GM23338 (cell line): ENCODE measurements at regions not wholly inside any gene's neighbourhood (a gene's known extent, or its start where the extent isn't known, plus 50 kb on each side); places are given as distances from the start of the nearest gene placed in this dataset.

Experiments used
- ATAC-seq: fragments of 200-7000 bp; cut with Tn5 transposase; 3 replicates; pipeline ENCODE4 v1.9.1; 2020
- DNase-seq: peaks from one replicate; pipeline ENCODE4 v3.0.0-alpha.2; 2015; ENCODE audit warnings: low spot score
- H2AFZ ChIP-seq: fragments of 200-600 bp; sonication (generic); 2 replicates; pipeline ENCODE4 v1.8.0; 2016; ENCODE audit warnings: antibody characterized with exemption, mild to moderate bottlenecking, moderate library complexity
- H3F3A ChIP-seq: fragments of 200-600 bp; sonication (generic); replicated peaks from 2 replicates; pipeline ENCODE4 v1.8.0; 2017; ENCODE audit warnings: antibody characterized with exemption, mixed run types, low read depth
- H3K27ac ChIP-seq: fragments of 200-600 bp; sonication (generic); 2 replicates; pipeline ENCODE4 v1.6.1; 2016; ENCODE audit warnings: low read depth
- H3K27me3 ChIP-seq: fragments of 200-600 bp; sonication (generic); 2 replicates; pipeline ENCODE4 v1.8.0; 2016; ENCODE audit warnings: mild to moderate bottlenecking, mixed run types, moderate library complexity; ENCODE audit not compliant: insufficient read depth
- H3K36me3 ChIP-seq: fragments of 200-600 bp; sonication (generic); 2 replicates; pipeline ENCODE4 v1.8.0; 2016; ENCODE audit warnings: mild to moderate bottlenecking; ENCODE audit not compliant: insufficient read depth
- H3K4me1 ChIP-seq: fragments of 200-600 bp; sonication (generic); 2 replicates; pipeline ENCODE4 v1.8.0; 2016; ENCODE audit warnings: mild to moderate bottlenecking, moderate library complexity; ENCODE audit not compliant: insufficient read depth
- H3K4me2 ChIP-seq: fragments of 200-600 bp; sonication (generic); 2 replicates; pipeline ENCODE4 v1.7.1; 2017; ENCODE audit warnings: mixed run types
- H3K4me3 ChIP-seq: fragments of 200-600 bp; sonication (generic); 2 replicates; pipeline ENCODE4 v1.6.1; 2016; ENCODE audit warnings: mixed run types
- H3K79me2 ChIP-seq: fragments of 200-600 bp; sonication (generic); replicated peaks from 2 replicates; pipeline ENCODE4 v1.8.0; 2017; ENCODE audit warnings: mild to moderate bottlenecking; ENCODE audit not compliant: insufficient read depth
- H3K9me2 ChIP-seq: fragments of 200-600 bp; sonication (generic); 2 replicates; pipeline ENCODE4 v1.8.0; 2017; ENCODE audit not compliant: insufficient read depth
- H4K20me1 ChIP-seq: fragments of 200-600 bp; sonication (generic); replicated peaks from 2 replicates; pipeline ENCODE4 v1.8.0; 2017; ENCODE audit warnings: mild to moderate bottlenecking; ENCODE audit not compliant: insufficient read depth
- H3K27ac Mint-ChIP-seq: 2 replicates; pipeline ENCODE4 v1.8.0; 2020; ENCODE audit warnings: inconsistent platforms, mild to moderate bottlenecking, moderate library complexity, mixed read lengths
- H3K27me3 Mint-ChIP-seq: 3 replicates; pipeline ENCODE4 v1.8.0; 2022; ENCODE audit warnings: low read depth, mild to moderate bottlenecking, moderate library complexity, mixed read lengths, inconsistent platforms; ENCODE audit not compliant: insufficient read depth, poor library complexity
- H3K36me3 Mint-ChIP-seq: 3 replicates; pipeline ENCODE4 v1.8.0; 2021; ENCODE audit warnings: low read depth, mild to moderate bottlenecking, inconsistent platforms, moderate library complexity, mixed read lengths
- H3K4me1 Mint-ChIP-seq: 3 replicates; pipeline ENCODE4 v1.8.0; 2020; ENCODE audit warnings: mild to moderate bottlenecking, inconsistent platforms, mixed read lengths
- H3K4me3 Mint-ChIP-seq: 3 replicates; pipeline ENCODE4 v1.8.0; 2021; ENCODE audit warnings: moderate library complexity, mild to moderate bottlenecking, inconsistent platforms, mixed read lengths
- H3K9me3 Mint-ChIP-seq: 3 replicates; pipeline ENCODE4 v1.8.0; 2020; ENCODE audit warnings: moderate library complexity, mild to moderate bottlenecking, inconsistent platforms, mixed read lengths
- NANOG ChIP-seq: IDR thresholded peaks from 2 replicates; pipeline ENCODE4 v1.6.1; 2016; ENCODE audit warnings: antibody characterized with exemption, borderline replicate concordance
- REST ChIP-seq: IDR thresholded peaks from one replicate; pipeline ENCODE4 v1.6.1; 2018; ENCODE audit warnings: antibody characterized with exemption; ENCODE audit not compliant: unreplicated experiment
- ZNF462 ChIP-seq: fragments of 250-450 bp; sonication (Bioruptor Pico); IDR thresholded peaks from 2 replicates; pipeline ENCODE4 v1.5.0; 2020; ENCODE audit warnings: mild to moderate bottlenecking, moderate library complexity

GRCh38 chr1:17965515-17966100, 142.0 kb upstream of the IGSF21 start:
- peaks cover 6% of the 10 kb centered on the region for H3K27me3 Mint-ChIP-seq
- no peak for DNase-seq
- no peaks in the 10 kb centered on the region for H3F3A ChIP-seq
- H3K9me3 Mint-ChIP-seq = no peaks in the 10 kb centered on the region
- H3K27me3 ChIP-seq = no peaks in the 10 kb centered on the region
- no peak overlapping the region for H3K4me3 Mint-ChIP-seq
- peaks cover 7% of the 10 kb centered on the region for H3K4me1 Mint-ChIP-seq
- H3K36me3 Mint-ChIP-seq = no peaks in the 10 kb centered on the region
- ATAC-seq = no peak
- no peaks in the 10 kb centered on the region for H3K4me1 ChIP-seq
- H4K20me1 ChIP-seq = no peaks in the 10 kb centered on the region
- H3K9me2 ChIP-seq = 0 out of 2 replicates have a peak, but pooled peaks cover 5% of the 10 kb centered on the region
- no peak overlapping the region for H3K4me3 ChIP-seq
- H3K4me2 ChIP-seq = no peak overlapping the region
- no peak overlapping the region for H2AFZ ChIP-seq
- no peaks in the 10 kb centered on the region for H3K79me2 ChIP-seq
- no peak overlapping the region for H3K27ac Mint-ChIP-seq
- H3K27ac ChIP-seq = no peak overlapping the region
- TF ChIP-seq REST (no peak), NANOG (no peak), ZNF462 (CRISPR knock-in tag) (no peak)
- no peaks in the 10 kb centered on the region for H3K36me3 ChIP-seq
